IMR-90 (cell line): ENCODE measurements at regions not wholly inside any gene's neighbourhood (a gene's known extent, or its start where the extent isn't known, plus 50 kb on each side); places are given as distances from the start of the nearest gene placed in this dataset.

Experiments
- ATAC-seq: fragments of 200-7000 bp; cut with Tn5 transposase; 2 replicates; pipeline ENCODE4 v1.9.1; 2020; ENCODE audit warnings: low read depth, mild to moderate bottlenecking, moderate library complexity
- BruUV-seq: library from RNA; stranded (reverse); fragments of 400-500 nt; replicated peaks from 2 replicates; lab custom pipeline; 2021; lab: Mats Ljungman, UMichigan
- CTCF ChIA-PET: fragments of 300-600 bp; formaldehyde crosslinking; extraction: SDS; loops from one replicate; lab custom pipeline; 2021; ENCODE audit warnings: antibody characterized with exemption; lab: Yijun Ruan, JAX
- POLR2A ChIA-PET: fragments of 300-600 bp; sonication (Branson Sonifier 250); formaldehyde crosslinking; loops from one replicate; lab custom pipeline; 2022; ENCODE audit warnings: antibody characterized with exemption; ENCODE audit not compliant: unreplicated experiment; lab: Charles Lee
- DNase-seq: peaks from one replicate; pipeline ENCODE4 v3.0.0; 2013
- H2AFZ ChIP-seq: replicated peaks from 2 replicates; pipeline ENCODE3; 2013; ENCODE audit warnings: low read length, mild to moderate bottlenecking; ENCODE audit not compliant: poor library complexity
- H2AK5ac ChIP-seq: 2 replicates; pipeline ENCODE4 v1.6.1; 2013; ENCODE audit warnings: low read depth, low read length, inconsistent platforms
- H2AK9ac ChIP-seq: replicated peaks from 2 replicates; pipeline ENCODE3; 2013; ENCODE audit warnings: mild to moderate bottlenecking, low read depth, low read length, moderate library complexity; ENCODE audit not compliant: poor library complexity
- H2BK120ac ChIP-seq: 2 replicates; pipeline ENCODE4 v1.6.1; 2013; ENCODE audit warnings: low read depth, low read length, inconsistent platforms
- H2BK15ac ChIP-seq: 3 replicates; pipeline ENCODE4 v1.6.1; 2013; ENCODE audit warnings: low read depth, low read length, inconsistent platforms
- H2BK20ac ChIP-seq: 2 replicates; pipeline ENCODE4 v1.6.1; 2013; ENCODE audit warnings: low read depth, mild to moderate bottlenecking, inconsistent platforms, low read length, moderate library complexity
- H2BK5ac ChIP-seq: 2 replicates; pipeline ENCODE4 v1.6.1; 2013; ENCODE audit warnings: mild to moderate bottlenecking, low read depth, low read length, inconsistent platforms; ENCODE audit not compliant: poor library complexity, severe bottlenecking
- H3K14ac ChIP-seq: replicated peaks from 2 replicates; pipeline ENCODE4 v1.6.1; 2013; ENCODE audit warnings: low read depth, low read length, inconsistent platforms
- H3K18ac ChIP-seq: 2 replicates; pipeline ENCODE4 v1.6.1; 2013; ENCODE audit warnings: low read depth, low read length, control low read depth
- H3K23ac ChIP-seq: 2 replicates; pipeline ENCODE4 v1.6.1; 2013; ENCODE audit warnings: low read depth, low read length, inconsistent platforms
- H3K27ac ChIP-seq: 2 replicates; pipeline ENCODE4 v1.5.1; 2013; ENCODE audit warnings: mild to moderate bottlenecking, control low read depth, low read length; ENCODE audit not compliant: insufficient read depth
- H3K27me3 ChIP-seq: 2 replicates; pipeline ENCODE4 v1.6.1; 2013; ENCODE audit warnings: low read length; ENCODE audit not compliant: control insufficient read depth, insufficient read depth
- H3K36me3 ChIP-seq: 2 replicates; pipeline ENCODE4 v1.6.1; 2013; ENCODE audit warnings: low read length, mixed read lengths; ENCODE audit not compliant: control insufficient read depth, insufficient read depth
- H3K4ac ChIP-seq: 2 replicates; pipeline ENCODE4 v1.6.1; 2013; ENCODE audit warnings: low read depth, low read length, inconsistent platforms
- H3K4me1 ChIP-seq: 2 replicates; pipeline ENCODE4 v1.6.1; 2013; ENCODE audit warnings: low read length, mixed read lengths; ENCODE audit not compliant: control insufficient read depth, insufficient read depth
- H3K4me2 ChIP-seq: 2 replicates; pipeline ENCODE4 v1.6.1; 2013; ENCODE audit warnings: low read depth, mild to moderate bottlenecking, control low read depth, low read length, moderate library complexity
- H3K4me3 ChIP-seq: 2 replicates; pipeline ENCODE4 v1.5.1; 2013; ENCODE audit warnings: low read depth, mild to moderate bottlenecking, control low read depth, low read length, moderate library complexity; ENCODE audit not compliant: insufficient read depth
- H3K56ac ChIP-seq: 2 replicates; pipeline ENCODE4 v1.6.1; 2013; ENCODE audit warnings: low read length, inconsistent platforms; ENCODE audit not compliant: insufficient read depth; ENCODE audit errors: extremely low read depth
- H3K79me1 ChIP-seq, 2 experiments: 2 replicates each; pipeline ENCODE4 v1.6.1; 2013; ENCODE audit warnings: low read length in 2 of 2, inconsistent platforms in 1 of 2, low read depth in 1 of 2
- H3K9ac ChIP-seq: 2 replicates; pipeline ENCODE4 v1.6.1; 2013; ENCODE audit warnings: low read depth, low read length, control low read depth
- H3K9me1 ChIP-seq: 2 replicates; pipeline ENCODE4 v1.6.1; 2013; ENCODE audit warnings: low read length, inconsistent platforms; ENCODE audit not compliant: insufficient read depth
- H3K9me3 ChIP-seq: 2 replicates; pipeline ENCODE4 v1.6.1; 2013; ENCODE audit warnings: low read length; ENCODE audit not compliant: control insufficient read depth, insufficient read depth
- H4K20me1 ChIP-seq: 2 replicates; pipeline ENCODE4 v1.6.1; 2013; ENCODE audit warnings: low read length, inconsistent platforms; ENCODE audit not compliant: insufficient read depth
- H4K5ac ChIP-seq: 2 replicates; pipeline ENCODE4 v1.6.1; 2013; ENCODE audit warnings: mild to moderate bottlenecking, low read depth, low read length, control low read depth
- H4K8ac ChIP-seq, 2 experiments: 2 replicates each; pipeline ENCODE4 v1.6.1; 2013; ENCODE audit warnings: low read depth in 2 of 2, low read length in 2 of 2, control low read depth in 1 of 2, inconsistent platforms in 1 of 2
- H4K91ac ChIP-seq: 2 replicates; pipeline ENCODE4 v1.6.1; 2013; ENCODE audit warnings: low read depth, low read length, inconsistent platforms; ENCODE audit not compliant: insufficient read depth
- BHLHE40 ChIP-seq: fragments of 150-350 bp; IDR thresholded peaks from 2 replicates; pipeline ENCODE4 v1.6.1; 2016; ENCODE audit warnings: mild to moderate bottlenecking, low read depth, low read length
- CEBPB ChIP-seq: IDR thresholded peaks from 2 replicates; pipeline ENCODE4 v1.6.1; 2012; ENCODE audit warnings: low read depth, low read length, improper control_type of control experiment
- CHD1 ChIP-seq: IDR thresholded peaks from 2 replicates; pipeline ENCODE4 v1.6.1; 2012; ENCODE audit warnings: low read depth, low read length, improper control_type of control experiment
- CTCF ChIP-seq: conservative IDR thresholded peaks from 2 replicates; pipeline ENCODE4 v1.5.1; 2012; ENCODE audit warnings: mild to moderate bottlenecking, low read depth, low read length, improper control_type of control experiment
- ELK1 ChIP-seq: fragments of 150-350 bp; IDR thresholded peaks from 2 replicates; pipeline ENCODE4 v1.6.1; 2016; ENCODE audit warnings: low read depth, mild to moderate bottlenecking, low read length, moderate library complexity, borderline replicate concordance
- FOS ChIP-seq: fragments of 150-350 bp; IDR thresholded peaks from 2 replicates; pipeline ENCODE4 v1.6.1; 2016; ENCODE audit warnings: low read depth, low read length
- MAFK ChIP-seq: IDR thresholded peaks from 2 replicates; pipeline ENCODE4 v1.6.1; 2012; ENCODE audit warnings: low read depth, low read length, improper control_type of control experiment
- MAZ ChIP-seq: IDR thresholded peaks from 2 replicates; pipeline ENCODE4 v1.6.1; 2012; ENCODE audit warnings: low read depth, mild to moderate bottlenecking, low read length, improper control_type of control experiment, moderate library complexity, borderline replicate concordance
- MXI1 ChIP-seq: IDR thresholded peaks from 2 replicates; pipeline ENCODE4 v1.6.1; 2012; ENCODE audit warnings: low read depth, mild to moderate bottlenecking, low read length, moderate library complexity, borderline replicate concordance
- NFE2L2 ChIP-seq: fragments of 150-350 bp; IDR thresholded peaks from 2 replicates; pipeline ENCODE4 v1.6.1; 2016; ENCODE audit warnings: low read depth, mild to moderate bottlenecking, low read length
- POLR2A ChIP-seq: IDR thresholded peaks from 2 replicates; pipeline ENCODE4 v1.6.1; 2012; ENCODE audit warnings: mild to moderate bottlenecking, low read depth, low read length
- RAD21 ChIP-seq: IDR thresholded peaks from 2 replicates; pipeline ENCODE4 v1.6.1; 2012; ENCODE audit warnings: low read length, improper control_type of control experiment
- RCOR1 ChIP-seq: IDR thresholded peaks from 2 replicates; pipeline ENCODE4 v1.6.1; 2012; ENCODE audit warnings: mild to moderate bottlenecking, low read length, improper control_type of control experiment; ENCODE audit not compliant: insufficient replicate concordance
- RFX5 ChIP-seq: IDR thresholded peaks from 2 replicates; pipeline ENCODE4 v1.8.0; 2012; ENCODE audit warnings: low read depth, mild to moderate bottlenecking, low read length, moderate library complexity
- SMC3 ChIP-seq: fragments of 150-350 bp; IDR thresholded peaks from 2 replicates; pipeline ENCODE4 v1.6.1; 2016; ENCODE audit warnings: low read depth, mild to moderate bottlenecking, antibody characterized with exemption, low read length, moderate library complexity
- USF2 ChIP-seq: fragments of 150-350 bp; IDR thresholded peaks from 2 replicates; pipeline ENCODE4 v1.6.1; 2017; ENCODE audit warnings: mild to moderate bottlenecking, antibody characterized with exemption, low read length, low read depth
- dilution Hi-C: fragments of 300-500 bp; cut with HindIII; formaldehyde crosslinking; loops from one replicate; pipeline ENCODE4 v1.14.3; 2018; ENCODE audit warnings: low sequenced_read_pairs; ENCODE audit not compliant: unreplicated experiment
- in situ Hi-C: fragments of 300-500 bp; cut with MboI; formaldehyde crosslinking; loops from 3 replicates; pipeline ENCODE4 v1.14.3; 2019; ENCODE audit warnings: low sequenced_read_pairs, inconsistent platforms, mixed read lengths
- intact Hi-C: fragments of 100-400 bp; cut with micrococcal nuclease; formaldehyde crosslinking; loops from 2 replicates; pipeline ENCODE4 v1.10.0; 2022

GRCh38 chr9:82106536-82106935, 118.0 kb downstream of the SPATA31D1 start:
- H3K4me1 ChIP-seq: peaks cover 2% of the 10 kb centered on the region; the same call in 1 of the 2 replicates

More at GRCh38 chr9:82106536-82106935, 118.0 kb downstream of the SPATA31D1 start:
- Histone ChIP-seq H2BK5ac (no peak overlapping the region), H3K27me3 (no peaks in the 10 kb centered on the region), H3K36me3 (no peaks in the 10 kb centered on the region), H2BK120ac (no peak overlapping the region), H3K18ac (no peak overlapping the region), H2AK5ac (no peak overlapping the region), H3K4me3 (no peak overlapping the region), H2AK9ac (no peak overlapping the region), H4K8ac (no peak overlapping the region), H3K23ac (no peak overlapping the region), H4K91ac (no peak overlapping the region), H3K9me3 (peaks cover 3% of the 10 kb centered on the region), H4K5ac (no peak overlapping the region), H3K9ac (no peak overlapping the region), H3K27ac (no peak overlapping the region), H3K14ac (no peak overlapping the region), H2BK20ac (no peak overlapping the region), H4K20me1 (no peaks in the 10 kb centered on the region), H3K79me1 (no peaks in the 10 kb centered on the region), H2AFZ (no peak overlapping the region), H3K4ac (no peak overlapping the region), H2BK15ac (no peak overlapping the region), H3K4me2 (no peak overlapping the region), H3K56ac (no peak overlapping the region), H3K9me1 (no peaks in the 10 kb centered on the region)
- intact Hi-C loops (no loop called here), in situ Hi-C loops (no loop called here), dilution Hi-C loops (no loop called here)
- ATAC-seq (no peak), DNase-seq (no peak)
- TF ChIP-seq ELK1 (no peak), NFE2L2 (no peak), MXI1 (no peak), RAD21 (no peak), MAZ (no peak), BHLHE40 (no peak), RCOR1 (no peak), CHD1 (no peak), CTCF (no peak), POLR2A (no peak), FOS (no peak), SMC3 (no peak), CEBPB (no peak), USF2 (no peak), MAFK (no peak), RFX5 (no peak)
- ChIA-PET POLR2A (interaction anchor here (1.0 kb wide), 1 partner anchor 16 kb away, joined by 3 read pairs; no protein-coding TSS in a partner anchor), CTCF (interaction anchor here (0.6 kb wide), 2 partner anchors 13 to 585 kb away, joined by 3 to 4 read pairs; no protein-coding TSS in a partner anchor)
- no TSS peak for BruUV-seq
